ENCODE measurements at regions not wholly inside any gene's neighbourhood (a gene's known extent, or its start where the extent isn't known, plus 50 kb on each side); places are given as distances from the start of the nearest gene placed in this dataset.

GRCh38 chr2:67799886-67800285 is 262.9 kb downstream of the C1D start:
- no peaks in the 10 kb centered on the region for H3K4me1 ChIP-seq
- no peaks in the 10 kb centered on the region for H3K27me3 ChIP-seq
- no peak for DNase-seq
- H3K36me3 ChIP-seq, result no peaks in the 10 kb centered on the region
- H3K27ac ChIP-seq, result no peak overlapping the region
- H3K4me3 ChIP-seq, result no peak overlapping the region
- H3K9me3 ChIP-seq, result no peaks in the 10 kb centered on the region
- TF ChIP-seq POLR2A (IDR thresholded peaks at IDR 0.05) (no peak), CTCF (IDR thresholded peaks at IDR 0.05) (no peak)

GRCh38 chr2:67802291-67802690 is 260.5 kb downstream of the C1D start:
- TF ChIP-seq CTCF (IDR thresholded peaks at IDR 0.05) (no peak), POLR2A (IDR thresholded peaks at IDR 0.05) (no peak)

GRCh38 chr2:67802824-67803223 is 260.0 kb downstream of the C1D start:
- H3K36me3 ChIP-seq, result no peaks in the 10 kb centered on the region
- no peaks in the 10 kb centered on the region for H3K9me3 ChIP-seq
- no peak for DNase-seq
- no peaks in the 10 kb centered on the region for H3K27me3 ChIP-seq
- H3K27ac ChIP-seq, result no peak overlapping the region
- no peak overlapping the region for H3K4me3 ChIP-seq
- H3K4me1 ChIP-seq, result no peaks in the 10 kb centered on the region
- TF ChIP-seq POLR2A (IDR thresholded peaks at IDR 0.05), result no peak
- TF ChIP-seq CTCF (IDR thresholded peaks at IDR 0.05), result no peak

More at GRCh38 chr2:67802291-67802690, 260.5 kb downstream of the C1D start:
- no peak overlapping the region for H3K27ac ChIP-seq
- no peaks in the 10 kb centered on the region for H3K27me3 ChIP-seq
- no peaks in the 10 kb centered on the region for H3K4me1 ChIP-seq
- DNase-seq, result no peak
- no peaks in the 10 kb centered on the region for H3K36me3 ChIP-seq
- no peak overlapping the region for H3K4me3 ChIP-seq
- H3K9me3 ChIP-seq, result no peaks in the 10 kb centered on the region

DNA sequence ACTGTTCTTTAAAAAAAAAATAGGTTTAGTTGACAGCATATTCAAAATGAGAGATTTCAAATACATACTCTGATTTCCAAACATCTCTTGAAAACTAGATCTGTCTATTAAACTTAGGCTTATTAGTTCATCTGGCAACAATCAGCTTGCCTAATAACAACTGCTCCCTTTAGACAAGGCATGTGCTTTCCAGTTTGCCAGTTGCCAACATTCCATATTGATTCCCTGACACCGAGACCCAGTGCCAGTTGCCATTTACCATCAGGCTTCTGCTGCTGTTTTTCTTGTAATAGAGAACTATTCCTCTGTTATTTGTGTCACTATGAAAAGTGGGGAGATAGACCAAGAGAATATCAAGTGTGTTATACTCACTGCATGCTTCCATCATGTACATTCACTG is 256.0 kb downstream of the C1D start:
- TF ChIP-seq POLR2A (IDR thresholded peaks at IDR 0.05) (no peak), CTCF (IDR thresholded peaks at IDR 0.05) (no peak)
- Histone ChIP-seq H3K4me1 (no peaks in the 10 kb centered on the region), H3K9me3 (no peaks in the 10 kb centered on the region), H3K27ac (no peak overlapping the region), H3K27me3 (no peaks in the 10 kb centered on the region), H3K36me3 (no peaks in the 10 kb centered on the region), H3K4me3 (no peak overlapping the region)
- no peak for DNase-seq

DNA sequence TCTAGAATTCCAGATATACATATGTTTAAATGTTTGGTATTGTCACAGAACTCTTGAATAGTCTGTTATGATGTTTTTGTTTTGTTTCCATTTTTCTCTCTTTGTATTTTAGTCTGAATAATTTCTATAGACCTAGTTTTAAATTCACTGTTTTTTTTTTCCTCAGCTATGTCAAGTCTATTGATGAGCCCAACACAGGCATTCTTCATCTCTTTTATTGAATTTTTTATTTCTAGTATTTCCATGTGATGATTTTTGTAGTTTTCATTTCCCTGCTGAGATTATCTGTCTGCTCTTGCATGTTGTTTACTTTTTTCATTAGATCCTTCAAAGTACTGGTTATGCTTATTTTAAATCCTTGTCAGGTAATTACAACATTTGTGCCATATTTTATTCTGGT is 254.7 kb downstream of the C1D start:
- TF ChIP-seq POLR2A (IDR thresholded peaks at IDR 0.05) (no peak), CTCF (IDR thresholded peaks at IDR 0.05) (no peak)
- Histone ChIP-seq H3K9me3 (no peaks in the 10 kb centered on the region), H3K27me3 (no peaks in the 10 kb centered on the region), H3K36me3 (no peaks in the 10 kb centered on the region), H3K4me1 (no peaks in the 10 kb centered on the region), H3K27ac (no peak overlapping the region), H3K4me3 (no peak overlapping the region)
- no peak for DNase-seq

DNA sequence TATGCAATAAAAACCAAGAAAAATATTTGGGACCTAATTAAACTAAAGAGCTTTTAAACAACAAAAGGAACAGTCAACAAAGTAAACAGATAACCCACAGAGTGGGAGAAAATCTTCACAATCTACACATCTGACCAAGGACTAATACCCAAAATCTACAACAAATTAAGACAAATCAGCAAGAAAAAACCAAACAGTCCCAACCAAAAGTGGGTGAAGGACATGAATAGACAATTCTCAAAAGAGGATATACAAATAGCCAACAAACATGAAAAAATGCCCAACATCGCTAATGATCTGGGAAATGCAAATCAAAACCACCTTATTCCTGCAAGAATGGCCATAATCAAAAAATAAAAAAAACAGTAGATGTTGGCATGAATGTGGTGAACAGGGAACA is 250.1 kb downstream of the C1D start:
- no peak for DNase-seq
- no peaks in the 10 kb centered on the region for H3K4me1 ChIP-seq
- no peaks in the 10 kb centered on the region for H3K27me3 ChIP-seq
- TF ChIP-seq CTCF (IDR thresholded peaks at IDR 0.05) (no peak), POLR2A (IDR thresholded peaks at IDR 0.05) (no peak)
- no peaks in the 10 kb centered on the region for H3K36me3 ChIP-seq
- H3K4me3 ChIP-seq, result no peak overlapping the region
- H3K9me3 ChIP-seq, result no peaks in the 10 kb centered on the region
- no peak overlapping the region for H3K27ac ChIP-seq
